Upper lobe of left lung (tissue), 4 donors: ENCODE measurements at regions not wholly inside any gene's neighbourhood (a gene's known extent, or its start where the extent isn't known, plus 50 kb on each side); places are given as distances from the start of the nearest gene placed in this dataset.

Source experiments
- CTCF ChIP-seq, 6 experiments: fragments of 450-650 bp in 4 of 6; fragments of 200-600 bp in 2 of 6; sonication (generic) in 2 of 6; IDR thresholded peaks; one replicate each; pipeline ENCODE4 v1.5.1; 2016 to 2019; ENCODE audit warnings: antibody characterized with exemption in 6 of 6
- POLR2A ChIP-seq, 4 donors: fragments of 450-650 bp; IDR thresholded peaks; one replicate each; pipeline ENCODE4 v1.5.1; 2016 to 2017; ENCODE audit warnings: antibody characterized with exemption in 4 of 4, mild to moderate bottlenecking in 2 of 4

GRCh38 chr16:86794216-86794864, 216.0 kb downstream of the FOXL1 start:
- TF ChIP-seq POLR2A (IDR thresholded peaks at IDR 0.05) (no peak), CTCF (IDR thresholded peaks at IDR 0.05) (no peak)
